ENCODE measurements at regions not wholly inside any gene's neighbourhood (a gene's known extent, or its start where the extent isn't known, plus 50 kb on each side); places are given as distances from the start of the nearest gene placed in this dataset.

DNA sequence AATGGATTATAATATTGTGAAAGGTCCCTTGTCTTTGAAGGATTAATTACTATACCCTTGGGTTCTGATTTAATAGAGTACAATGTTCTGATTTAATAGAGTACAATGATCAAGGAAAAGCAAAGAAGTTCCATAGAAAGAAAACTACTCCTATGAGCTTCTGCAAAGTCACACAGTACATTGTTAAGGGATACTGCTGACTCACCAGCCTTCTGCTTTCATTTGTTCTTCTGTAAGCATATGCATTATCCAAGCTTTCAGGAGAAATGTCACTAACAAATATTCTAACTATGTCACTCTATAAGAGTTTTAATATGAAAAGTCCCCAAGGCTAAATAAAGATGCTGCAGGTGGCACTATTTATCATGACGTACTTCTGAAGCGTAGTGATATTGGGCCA lies 396.7 kb downstream of the RFC3 start:
- Histone ChIP-seq H3K79me2 (ENCODE audit: insufficient read depth, low read length) (no peaks in the 10 kb centered on the region), H3K36me3 (ENCODE audit: insufficient read depth, low read length) (no peaks in the 10 kb centered on the region), H3K9me3 (ENCODE audit: insufficient read depth, low read length, severe bottlenecking) (no peaks in the 10 kb centered on the region), H3K27ac (ENCODE audit: low read length) (no peak overlapping the region), H2AFZ (ENCODE audit: low read depth, low read length) (no peak overlapping the region), H3K4me1 (ENCODE audit: insufficient read depth, low read length) (no peaks in the 10 kb centered on the region), H3K27me3 (ENCODE audit: insufficient read depth, low read length, poor library complexity) (no peaks in the 10 kb centered on the region), H4K20me1 (ENCODE audit: insufficient read depth, low read length) (no peaks in the 10 kb centered on the region), H3K4me2 (ENCODE audit: insufficient read depth, low read length) (no peak overlapping the region), H3K4me3 (ENCODE audit: low read depth in 1 of 2, low read length in 2 of 2) (no peak overlapping the region), H3K9ac (ENCODE audit: low read depth, low read length) (no peak overlapping the region)
- no peak for TF ChIP-seq EZH2 (IDR thresholded peaks at IDR 0.05; ENCODE audit: borderline replicate concordance, low read depth, low read length, severe bottlenecking)
- TF ChIP-seq, protein P1, sequence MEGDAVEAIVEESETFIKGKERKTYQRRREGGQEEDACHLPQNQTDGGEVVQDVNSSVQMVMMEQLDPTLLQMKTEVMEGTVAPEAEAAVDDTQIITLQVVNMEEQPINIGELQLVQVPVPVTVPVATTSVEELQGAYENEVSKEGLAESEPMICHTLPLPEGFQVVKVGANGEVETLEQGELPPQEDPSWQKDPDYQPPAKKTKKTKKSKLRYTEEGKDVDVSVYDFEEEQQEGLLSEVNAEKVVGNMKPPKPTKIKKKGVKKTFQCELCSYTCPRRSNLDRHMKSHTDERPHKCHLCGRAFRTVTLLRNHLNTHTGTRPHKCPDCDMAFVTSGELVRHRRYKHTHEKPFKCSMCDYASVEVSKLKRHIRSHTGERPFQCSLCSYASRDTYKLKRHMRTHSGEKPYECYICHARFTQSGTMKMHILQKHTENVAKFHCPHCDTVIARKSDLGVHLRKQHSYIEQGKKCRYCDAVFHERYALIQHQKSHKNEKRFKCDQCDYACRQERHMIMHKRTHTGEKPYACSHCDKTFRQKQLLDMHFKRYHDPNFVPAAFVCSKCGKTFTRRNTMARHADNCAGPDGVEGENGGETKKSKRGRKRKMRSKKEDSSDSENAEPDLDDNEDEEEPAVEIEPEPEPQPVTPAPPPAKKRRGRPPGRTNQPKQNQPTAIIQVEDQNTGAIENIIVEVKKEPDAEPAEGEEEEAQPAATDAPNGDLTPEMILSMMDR (IDR thresholded peaks at IDR 0.05; ENCODE audit: borderline replicate concordance, extremely low read depth, low read length, poor library complexity, severe bottlenecking): no peak
- DNase-seq (no peak), ATAC-seq (ENCODE audit: insufficient read depth, low read depth) (no peak)

DNA sequence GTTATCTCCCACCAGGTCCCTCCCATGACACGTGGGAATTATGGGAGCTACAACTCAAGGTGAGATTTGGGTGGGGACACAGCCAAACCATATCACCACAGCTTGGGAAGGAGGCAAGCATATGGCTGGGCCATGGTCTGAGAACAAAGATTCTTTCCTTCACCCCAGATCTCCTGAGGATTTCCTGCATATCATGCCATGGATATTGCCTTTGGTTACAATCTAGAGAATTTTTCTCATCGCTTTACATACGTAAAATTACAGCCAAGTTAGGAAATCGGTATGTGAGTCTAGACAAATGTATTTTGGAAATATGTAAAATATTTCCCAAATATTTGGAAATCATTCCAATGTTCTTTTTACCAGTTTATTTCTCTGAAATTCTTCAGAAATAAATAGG lies 398.3 kb downstream of the RFC3 start:
- no peaks in the 10 kb centered on the region for H3K79me2 ChIP-seq (ENCODE audit: insufficient read depth, low read length)
- ATAC-seq (ENCODE audit: insufficient read depth, low read depth): no peak
- no peaks in the 10 kb centered on the region for H3K36me3 ChIP-seq (ENCODE audit: insufficient read depth, low read length)
- no peak overlapping the region for H2AFZ ChIP-seq (ENCODE audit: low read depth, low read length)
- no peak overlapping the region for H3K4me2 ChIP-seq (ENCODE audit: insufficient read depth, low read length)
- H3K27me3 ChIP-seq (ENCODE audit: insufficient read depth, low read length, poor library complexity): no peaks in the 10 kb centered on the region
- H3K4me3 ChIP-seq (ENCODE audit: low read depth in 1 of 2, low read length in 2 of 2): no peak overlapping the region
- H3K27ac ChIP-seq (ENCODE audit: low read length): no peak overlapping the region
- no peaks in the 10 kb centered on the region for H3K9me3 ChIP-seq (ENCODE audit: insufficient read depth, low read length, severe bottlenecking)
- no peaks in the 10 kb centered on the region for H3K4me1 ChIP-seq (ENCODE audit: insufficient read depth, low read length)
- DNase-seq: no peak
- no peaks in the 10 kb centered on the region for H4K20me1 ChIP-seq (ENCODE audit: insufficient read depth, low read length)
- no peak for TF ChIP-seq EZH2 (IDR thresholded peaks at IDR 0.05; ENCODE audit: borderline replicate concordance, low read depth, low read length, severe bottlenecking)
- TF ChIP-seq, protein P1 (IDR thresholded peaks at IDR 0.05; ENCODE audit: borderline replicate concordance, extremely low read depth, low read length, poor library complexity, severe bottlenecking): no peak
- no peak overlapping the region for H3K9ac ChIP-seq (ENCODE audit: low read depth, low read length)

DNA sequence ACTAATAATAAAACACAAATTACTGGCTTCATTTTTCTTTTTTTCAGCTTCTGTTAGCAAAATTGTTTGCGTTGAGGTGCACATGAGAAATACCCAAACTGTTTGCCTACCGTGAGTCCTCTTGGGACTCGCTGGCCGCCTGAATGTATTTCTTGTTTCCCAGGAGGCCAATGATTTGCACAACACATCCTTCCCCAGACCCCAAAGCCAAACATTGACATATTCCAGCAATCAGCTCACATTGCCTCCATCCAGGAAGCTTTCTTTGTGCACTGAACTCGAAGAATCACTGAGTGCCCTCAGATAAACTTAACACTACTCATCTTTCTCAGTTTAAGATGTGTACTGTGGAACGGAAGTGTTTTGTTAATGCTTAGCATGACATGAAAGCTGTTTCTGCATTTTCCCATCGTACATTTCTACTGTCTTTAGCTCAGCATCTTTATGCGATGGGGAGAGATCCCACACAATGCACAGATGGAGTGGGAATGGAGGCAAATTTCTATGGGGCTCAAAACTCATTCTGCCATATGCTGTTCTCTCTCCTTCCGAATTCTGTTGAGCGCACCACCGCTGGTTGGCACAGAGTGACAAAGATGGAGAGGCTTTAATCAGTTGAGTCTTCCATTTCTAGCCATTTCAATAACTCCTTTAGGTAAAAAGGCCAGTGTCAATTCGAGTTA lies 399.5 kb downstream of the RFC3 start:
- Histone ChIP-seq H3K27ac (ENCODE audit: low read length) (no peak overlapping the region), H3K9me3 (ENCODE audit: insufficient read depth, low read length, severe bottlenecking) (no peaks in the 10 kb centered on the region), H3K36me3 (ENCODE audit: insufficient read depth, low read length) (no peaks in the 10 kb centered on the region), H3K4me3 (ENCODE audit: low read depth in 1 of 2, low read length in 2 of 2) (no peak overlapping the region), H3K4me1 (ENCODE audit: insufficient read depth, low read length) (no peaks in the 10 kb centered on the region), H4K20me1 (ENCODE audit: insufficient read depth, low read length) (no peaks in the 10 kb centered on the region), H3K4me2 (ENCODE audit: insufficient read depth, low read length) (no peak overlapping the region), H3K79me2 (ENCODE audit: insufficient read depth, low read length) (no peaks in the 10 kb centered on the region), H3K27me3 (ENCODE audit: insufficient read depth, low read length, poor library complexity) (no peaks in the 10 kb centered on the region), H2AFZ (ENCODE audit: low read depth, low read length) (no peak overlapping the region), H3K9ac (ENCODE audit: low read depth, low read length) (no peak overlapping the region)
- no peak for TF ChIP-seq EZH2 (IDR thresholded peaks at IDR 0.05; ENCODE audit: borderline replicate concordance, low read depth, low read length, severe bottlenecking)
- TF ChIP-seq, protein P1 (IDR thresholded peaks at IDR 0.05; ENCODE audit: borderline replicate concordance, extremely low read depth, low read length, poor library complexity, severe bottlenecking): no peak
- no peak for ATAC-seq (ENCODE audit: insufficient read depth, low read depth)
- no peak for DNase-seq

Data from DND-41 (cell line).